Keratinocyte (primary cell): ENCODE measurements at regions not wholly inside any gene's neighbourhood (a gene's known extent, or its start where the extent isn't known, plus 50 kb on each side); places are given as distances from the start of the nearest gene placed in this dataset.
A peak's percentile ranks its signal among the peaks of the same experiment; 100 is the strongest.

Source experiments
- DNase-seq: peaks from one replicate; pipeline ENCODE4 v3.0.0-alpha.2; 2011; ENCODE audit warnings: low read depth, missing footprints, low spot score
- FAIRE-seq: peaks from 2 replicates; lab custom pipeline; 2011; peaks lifted over from hg19 to GRCh38; lab: Jason Lieb, UNC
- H2AFZ ChIP-seq: 2 replicates; pipeline ENCODE4 v1.6.0; 2012; ENCODE audit warnings: low read length, control low read depth, inconsistent platforms; ENCODE audit not compliant: control insufficient read depth
- H3K27ac ChIP-seq: 2 replicates; pipeline ENCODE4 v1.5.1; 2011; ENCODE audit warnings: low read length; ENCODE audit not compliant: control insufficient read depth, insufficient read depth
- H3K27me3 ChIP-seq: 3 replicates; pipeline ENCODE4 v1.6.0; 2011; ENCODE audit warnings: low read length; ENCODE audit not compliant: control insufficient read depth, insufficient read depth; ENCODE audit errors: extremely low read depth
- H3K36me3 ChIP-seq, 2 experiments: 2 replicates in 1 of 2; 3 replicates in 1 of 2; pipeline ENCODE4 v1.5.1; 2011; ENCODE audit warnings: low read length in 2 of 2, mild to moderate bottlenecking in 1 of 2; ENCODE audit not compliant: control insufficient read depth in 2 of 2, insufficient read depth in 2 of 2; ENCODE audit errors: extremely low read depth in 1 of 2
- H3K4me1 ChIP-seq: 3 replicates; pipeline ENCODE4 v1.5.1; 2011; ENCODE audit warnings: low read length; ENCODE audit not compliant: control insufficient read depth, insufficient read depth; ENCODE audit errors: extremely low read depth
- H3K4me2 ChIP-seq: 3 replicates; pipeline ENCODE4 v1.6.0; 2011; ENCODE audit warnings: low read depth, low read length; ENCODE audit not compliant: control insufficient read depth, insufficient read depth; ENCODE audit errors: extremely low read depth
- H3K4me3 ChIP-seq, 3 experiments: fragments of 200-600 bp in 1 of 3; sonication (generic) in 1 of 3; 2 replicates in 2 of 3; 3 replicates in 1 of 3; pipeline ENCODE4 v1.5.1; 2011 to 2016; ENCODE audit warnings: low read length in 3 of 3, mild to moderate bottlenecking in 3 of 3, control low read depth in 2 of 3, inconsistent platforms in 1 of 3, low read depth in 1 of 3, mixed read lengths in 1 of 3, mixed run types in 1 of 3, moderate library complexity in 1 of 3; ENCODE audit not compliant: control insufficient read depth in 2 of 3, insufficient read depth in 2 of 3; ENCODE audit errors: extremely low read depth in 1 of 3
- H3K79me2 ChIP-seq: 2 replicates; pipeline ENCODE4 v1.6.0; 2012; ENCODE audit warnings: low read length; ENCODE audit not compliant: control insufficient read depth, insufficient read depth
- H3K9ac ChIP-seq: 3 replicates; pipeline ENCODE4 v1.6.0; 2011; ENCODE audit warnings: low read length; ENCODE audit not compliant: control insufficient read depth, insufficient read depth; ENCODE audit errors: extremely low read depth
- H3K9me1 ChIP-seq: 3 replicates; pipeline ENCODE4 v1.6.0; 2011; ENCODE audit warnings: low read length; ENCODE audit not compliant: control insufficient read depth, insufficient read depth; ENCODE audit errors: extremely low read depth
- H3K9me3 ChIP-seq: 2 replicates; pipeline ENCODE4 v1.5.1; 2012; ENCODE audit warnings: low read depth, low read length; ENCODE audit not compliant: control insufficient read depth
- H4K20me1 ChIP-seq: 3 replicates; pipeline ENCODE4 v1.6.0; 2011; ENCODE audit warnings: low read length; ENCODE audit not compliant: control insufficient read depth, insufficient read depth; ENCODE audit errors: extremely low read depth
- CTCF ChIP-seq, 3 experiments: IDR thresholded peaks in 1 of 3; conservative IDR thresholded peaks in 1 of 3; optimal IDR thresholded peaks in 1 of 3; 2 replicates in 2 of 3; 3 replicates in 1 of 3; pipeline versions ENCODE3 to v1.5.1; 2011; ENCODE audit warnings: low read length in 3 of 3, mild to moderate bottlenecking in 3 of 3, moderate library complexity in 2 of 3, control low read depth in 1 of 3, inconsistent platforms in 1 of 3; ENCODE audit not compliant: insufficient read depth in 2 of 3; ENCODE audit errors: extremely low read depth in 1 of 3
- EZH2 ChIP-seq: IDR thresholded peaks from one replicate; pipeline ENCODE4 v1.6.1; 2012; ENCODE audit warnings: inconsistent platforms, mild to moderate bottlenecking, low read length, moderate library complexity
- dilution Hi-C: fragments of 300-500 bp; cut with MboI; formaldehyde crosslinking; loops from one replicate; pipeline ENCODE4 v1.7.0; 2020; ENCODE audit warnings: low sequenced_read_pairs; ENCODE audit not compliant: extremely low pct_ligation_motif_present

- Histone ChIP-seq H3K4me3 (no peak overlapping the region), H3K4me2 (peak overlapping the region; percentile 53), H3K36me3 (no peaks in the 10 kb centered on the region), H3K9ac (no peak overlapping the region), H2AFZ (peak overlapping the region; percentile 66), H4K20me1 (no peaks in the 10 kb centered on the region), H3K27ac (no peak overlapping the region), H3K9me3 (no peaks in the 10 kb centered on the region), H3K4me1 (peaks cover 16% of the 10 kb centered on the region), H3K27me3 (no peaks in the 10 kb centered on the region), H3K79me2 (no peaks in the 10 kb centered on the region), H3K9me1 (no peaks in the 10 kb centered on the region)
- DNase-seq: no peak
- peak; percentile 61 for FAIRE-seq
- TF ChIP-seq CTCF (optimal IDR thresholded peaks at IDR 0.05 in 1 of 3, IDR thresholded peaks at IDR 0.05 in 1 of 3, conservative IDR thresholded peaks at IDR 0.05 in 1 of 3; ENCODE audit: extremely low read depth in 1 of 3, insufficient read depth in 2 of 3, low read length in 3 of 3) (no peak), EZH2 (no peak)
- dilution Hi-C loops: no loop called here
These were observed 214.2 kb downstream of the MTX2 start for GRCh38 chr2:176483476-176483875.

GRCh38 chr2:176483901-176484568, 214.8 kb downstream of the MTX2 start:
- no peaks in the 10 kb centered on the region for H3K9me1 ChIP-seq
- H4K20me1 ChIP-seq: no peaks in the 10 kb centered on the region
- TF ChIP-seq EZH2 (no peak), CTCF (optimal IDR thresholded peaks at IDR 0.05 in 1 of 3, IDR thresholded peaks at IDR 0.05 in 1 of 3, conservative IDR thresholded peaks at IDR 0.05 in 1 of 3; ENCODE audit: extremely low read depth in 1 of 3, insufficient read depth in 2 of 3, low read length in 3 of 3) (no peak)
- H2AFZ ChIP-seq: peak overlapping the region; percentile 66
- no peaks in the 10 kb centered on the region for H3K79me2 ChIP-seq
- peak overlapping the region; percentile 53 for H3K4me2 ChIP-seq
- H3K9me3 ChIP-seq: no peaks in the 10 kb centered on the region
- no peak for DNase-seq
- peaks cover 16% of the 10 kb centered on the region for H3K4me1 ChIP-seq
- no peaks in the 10 kb centered on the region for H3K27me3 ChIP-seq
- no peak overlapping the region for H3K27ac ChIP-seq
- H3K36me3 ChIP-seq: no peaks in the 10 kb centered on the region
- peak; percentile 80 for FAIRE-seq
- no peak overlapping the region for H3K4me3 ChIP-seq
- H3K9ac ChIP-seq: no peak overlapping the region
- dilution Hi-C loops: no loop called here
